ENCODE measurements at regions not wholly inside any gene's neighbourhood (a gene's known extent, or its start where the extent isn't known, plus 50 kb on each side); places are given as distances from the start of the nearest gene placed in this dataset.

DNA sequence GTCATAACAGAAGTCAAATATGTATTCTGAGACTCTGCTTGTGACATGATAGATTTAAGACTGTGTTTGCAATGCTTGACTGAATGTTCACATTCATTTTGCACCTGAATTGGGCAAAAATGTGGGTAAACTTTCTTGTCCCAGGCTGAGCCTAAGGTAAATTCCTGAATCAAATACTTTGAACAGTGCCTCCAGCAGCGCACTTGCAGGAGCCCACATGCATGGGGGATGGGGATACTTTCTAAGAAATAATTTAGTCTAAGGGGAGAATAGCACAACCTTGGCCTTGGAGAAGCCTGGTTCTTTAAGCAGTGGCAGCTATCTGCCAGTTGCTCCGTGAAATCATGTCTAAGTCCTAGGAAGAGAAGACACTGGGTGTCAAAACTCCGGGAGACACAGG is 163.5 kb upstream of the EGFLAM start:
- no peak for DNase-seq

DNA sequence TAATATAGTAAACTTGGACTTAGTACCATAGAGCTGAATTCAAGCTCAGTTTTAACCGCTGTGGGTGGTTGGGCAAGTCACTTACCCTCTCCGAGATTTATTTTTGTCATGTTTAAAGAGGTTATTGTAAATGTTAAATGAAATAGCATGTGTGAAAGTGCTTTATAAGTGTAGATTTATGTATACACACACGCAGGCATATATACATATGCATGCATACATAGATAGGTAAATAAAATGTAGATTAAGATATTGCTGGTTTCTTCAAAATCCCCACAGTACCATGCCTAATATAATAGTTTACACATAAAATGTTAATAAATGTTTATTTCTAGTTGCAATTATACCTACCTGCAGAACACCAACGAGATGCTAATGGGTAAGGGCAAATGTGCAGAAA is 164.5 kb upstream of the EGFLAM start:
- DNase-seq = no peak

- no peak for DNase-seq
Measured at GRCh38 chr5:38086777-38087176, 171.6 kb upstream of the EGFLAM start.

DNA sequence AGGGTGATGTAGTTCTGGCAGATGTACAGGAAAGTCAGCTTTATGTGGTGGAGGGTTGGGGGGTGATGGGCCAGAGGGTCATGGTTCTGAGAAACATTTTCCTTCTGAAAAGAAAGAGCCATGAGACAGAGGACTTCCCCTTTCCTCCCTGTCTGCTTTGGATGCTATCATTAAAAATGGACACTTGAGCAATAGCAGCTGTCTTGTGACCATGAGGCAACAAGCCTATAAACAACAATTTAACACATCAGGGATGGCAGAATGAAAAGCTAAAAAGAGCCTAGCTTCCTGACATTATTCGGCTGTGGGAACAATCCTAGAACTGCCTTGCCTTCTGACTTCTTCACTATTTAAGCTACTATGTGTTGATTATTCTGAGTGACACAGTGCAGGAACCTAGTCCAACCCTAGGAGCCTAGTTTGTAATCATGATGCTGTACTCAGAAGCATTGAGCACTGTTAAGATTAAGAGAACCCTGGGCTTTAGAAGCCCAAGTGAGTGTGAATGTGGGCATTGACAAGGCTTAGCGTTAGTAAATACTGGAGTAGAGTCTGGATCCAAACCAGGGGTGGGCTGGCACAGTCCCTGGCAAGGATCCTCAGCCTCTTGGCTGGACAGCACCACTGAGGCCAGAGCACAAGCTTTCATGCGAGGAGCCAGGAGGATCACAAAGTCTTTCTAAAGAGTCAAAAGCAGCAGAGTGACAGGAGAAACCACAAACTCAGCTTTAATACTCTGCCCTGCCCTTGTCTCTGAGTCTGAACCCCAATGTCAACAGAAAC is 178.5 kb upstream of the EGFLAM start:
- DNase-seq = no peak

DNA sequence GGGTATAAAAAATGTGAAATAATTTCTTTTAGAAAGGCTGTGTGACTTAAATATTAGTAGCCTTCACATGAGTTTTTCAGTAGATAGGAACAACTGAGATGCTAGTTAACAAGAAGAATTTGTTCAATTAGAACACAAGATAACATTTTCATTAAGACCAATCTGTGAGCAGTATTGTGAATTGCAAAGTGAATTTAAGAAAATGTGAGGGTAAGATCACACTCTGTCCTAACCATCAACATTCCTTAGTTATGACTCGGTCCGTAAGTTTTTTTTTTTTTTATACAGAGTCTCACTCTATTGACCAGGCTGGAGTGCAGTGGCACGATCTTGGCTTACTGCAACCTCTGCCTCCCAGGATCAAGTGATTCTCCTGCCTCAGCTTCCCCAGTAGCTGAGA is 180.2 kb upstream of the EGFLAM start:
- DNase-seq = no peak

GRCh38 chr5:38077652-38078051 is 180.7 kb upstream of the EGFLAM start:
- DNase-seq = no peak

GRCh38 chr5:38071831-38072694 is 186.3 kb upstream of the EGFLAM start:
- no peak for DNase-seq

- DNase-seq = no peak
Measured at GRCh38 chr5:38070304-38070950, 187.9 kb upstream of the EGFLAM start.

- DNase-seq = no peak
Measured at GRCh38 chr5:38069360-38069759, 189.0 kb upstream of the EGFLAM start.

DNA sequence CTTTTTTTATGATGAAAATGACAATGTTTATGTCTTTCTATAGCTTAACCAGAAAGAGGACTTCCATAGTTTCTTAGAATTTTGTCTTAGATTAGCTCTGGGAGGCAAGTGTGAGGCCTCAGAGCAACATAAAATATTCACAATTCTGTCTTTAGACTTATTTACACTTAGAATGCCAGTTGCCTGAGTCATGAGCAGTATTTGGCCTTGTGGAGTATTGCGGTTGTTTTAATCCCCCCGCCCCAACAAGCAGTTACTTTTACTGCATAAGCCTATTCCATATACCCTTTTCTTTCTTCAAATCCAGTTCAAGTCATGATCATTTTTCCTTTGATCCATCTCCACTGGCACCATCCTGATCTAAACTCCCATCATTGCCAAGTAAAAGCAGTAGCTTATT is 198.0 kb upstream of the EGFLAM start:
- DNase-seq = no peak

- DNase-seq = no peak
Measured at GRCh38 chr5:38059876-38060275, 198.5 kb upstream of the EGFLAM start.

- no peak for DNase-seq
Measured at GRCh38 chr5:38051711-38052511, 206.4 kb upstream of the EGFLAM start.

- no peak for DNase-seq
Measured at GRCh38 chr5:38048400-38048799, 208.6 kb upstream of the GDNF start.

- no peak for DNase-seq
Measured at GRCh38 chr5:38046103-38046502, 206.3 kb upstream of the GDNF start.

DNA sequence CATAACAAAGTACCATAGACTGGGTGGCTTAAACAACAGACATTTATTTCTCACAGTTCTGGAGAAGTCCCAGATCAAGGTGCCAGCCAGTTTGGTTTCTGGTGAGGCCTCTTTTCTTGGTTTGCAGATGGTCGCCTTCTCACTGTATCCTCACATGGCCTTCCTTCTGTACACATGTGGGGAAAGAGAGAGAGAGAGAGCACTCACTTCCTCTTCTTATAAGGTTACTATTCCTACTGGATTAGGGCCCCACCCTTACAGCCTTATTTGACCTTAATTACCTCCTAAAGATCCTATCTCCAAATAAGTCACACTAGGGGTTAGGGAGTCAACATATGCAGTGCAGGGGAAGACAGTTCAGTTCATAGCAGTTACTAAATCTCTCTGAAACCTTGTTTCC is 205.6 kb upstream of the GDNF start:
- no peak for DNase-seq

GRCh38 chr5:38039826-38040225 is 200.0 kb upstream of the GDNF start:
- DNase-seq = no peak

- DNase-seq = no peak
Measured at GRCh38 chr5:38039091-38039490, 199.2 kb upstream of the GDNF start.

DNA sequence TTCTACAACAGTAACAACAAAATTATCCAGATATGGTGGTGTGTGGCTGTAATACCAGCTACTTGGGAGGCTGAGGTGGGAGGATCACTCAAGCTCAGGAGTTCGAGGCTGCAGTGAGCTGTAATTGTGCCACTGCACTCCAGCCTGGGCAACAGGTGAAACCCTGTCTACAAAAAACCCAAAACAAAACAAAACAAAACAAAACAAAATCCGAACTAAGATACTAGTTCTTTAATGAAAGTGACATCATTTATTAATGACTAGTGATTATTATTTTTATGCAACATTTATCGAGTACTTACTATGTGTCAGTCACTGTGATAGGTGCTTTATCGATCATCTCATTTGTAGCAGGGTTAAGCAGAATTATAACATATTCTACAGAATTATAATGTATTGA is 196.9 kb upstream of the GDNF start:
- no peak for DNase-seq

DNA sequence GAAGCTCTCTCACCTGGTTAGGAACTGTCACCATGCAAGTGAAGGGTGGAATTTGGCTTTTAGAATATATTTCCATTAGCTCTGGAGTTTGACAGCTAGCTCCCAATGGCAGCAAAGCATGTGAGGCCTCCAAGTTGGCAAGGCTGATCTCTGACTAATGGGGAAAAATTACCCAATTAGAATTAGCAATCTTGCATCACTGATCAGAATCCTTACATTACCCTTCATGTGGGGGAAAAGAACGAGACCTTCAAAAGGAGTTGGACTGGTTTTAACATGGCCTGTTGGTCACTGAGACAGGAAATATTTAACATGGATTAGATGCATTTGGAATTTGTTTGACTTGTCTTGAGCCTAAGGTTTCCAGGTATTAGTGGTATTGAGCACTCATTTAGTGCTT is 192.3 kb upstream of the GDNF start:
- DNase-seq = no peak

DNA sequence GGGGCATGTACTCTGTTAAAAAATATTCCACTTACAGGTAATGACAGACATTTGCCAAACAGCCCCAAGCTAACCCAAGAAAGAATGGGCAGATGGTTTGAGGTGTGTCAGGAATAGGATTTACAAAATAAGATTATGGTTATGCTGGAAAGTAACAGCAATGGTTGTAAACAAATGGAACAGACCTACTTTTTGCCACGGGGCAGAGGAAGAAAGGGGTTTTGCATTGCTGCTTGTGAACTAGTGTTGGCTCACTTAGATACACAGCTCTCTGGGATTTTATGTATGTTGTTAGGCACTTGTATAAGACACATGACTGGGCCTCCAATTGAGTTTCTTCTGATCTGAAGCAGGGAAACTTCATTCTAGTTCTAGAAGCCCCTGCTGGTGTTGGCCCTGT is 191.5 kb upstream of the GDNF start:
- no peak for DNase-seq

GRCh38 chr5:38029397-38030065 is 189.7 kb upstream of the GDNF start:
- DNase-seq = no peak

GRCh38 chr5:38023799-38024198 is 184.0 kb upstream of the GDNF start:
- DNase-seq = no peak
